Large intestine (tissue), 3 donors: ENCODE measurements at regions not wholly inside any gene's neighbourhood (a gene's known extent, or its start where the extent isn't known, plus 50 kb on each side); places are given as distances from the start of the nearest gene placed in this dataset.

Source experiments
- DNase-seq, 2 donors: peaks; one replicate each; pipeline versions ENCODE4 v3.0.0 to v3.0.0-alpha.2; 2013
- H3K27ac ChIP-seq: one replicate; pipeline ENCODE4 v1.5.1; 2013; ENCODE audit warnings: low read length
- H3K27me3 ChIP-seq: 2 replicates; pipeline ENCODE4 v1.6.1; 2013; ENCODE audit warnings: low read length; ENCODE audit not compliant: control insufficient read depth, insufficient read depth
- H3K36me3 ChIP-seq: 2 replicates; pipeline ENCODE4 v1.6.1; 2013; ENCODE audit warnings: low read length; ENCODE audit not compliant: control insufficient read depth, insufficient read depth
- H3K4me1 ChIP-seq: one replicate; pipeline ENCODE4 v1.6.1; 2013; ENCODE audit warnings: low read length; ENCODE audit not compliant: control insufficient read depth, insufficient read depth
- H3K4me3 ChIP-seq: one replicate; pipeline ENCODE4 v1.5.1; 2013; ENCODE audit warnings: low read length
- H3K9me3 ChIP-seq: one replicate; pipeline ENCODE4 v1.6.1; 2013; ENCODE audit warnings: mild to moderate bottlenecking, low read depth, low read length, moderate library complexity; ENCODE audit not compliant: control insufficient read depth
- WGBS: methylation state at CpG from one replicate; pipeline ENCODE4 v1.1.5; 2013; ENCODE audit warnings: low lambda C conversion rate; ENCODE audit not compliant: insufficient coverage; 5-methylcytosine and 5-hydroxymethylcytosine counted together

- H3K36me3 ChIP-seq: no peaks in the 10 kb centered on the region
- 86% methylated on average over 2 of the region's 11 CpGs for WGBS
- H3K4me1 ChIP-seq: no peaks in the 10 kb centered on the region
- no peak for DNase-seq
- peaks cover 3% of the 10 kb centered on the region for H3K9me3 ChIP-seq
- H3K27me3 ChIP-seq: no peaks in the 10 kb centered on the region
- H3K27ac ChIP-seq: no peak overlapping the region
- H3K4me3 ChIP-seq: no peak overlapping the region
These were observed 61.2 kb upstream of the CASZ1 start for GRCh38 chr1:10857687-10858086.

GRCh38 chr1:10860218-10860617 is 63.8 kb upstream of the CASZ1 start:
- Histone ChIP-seq H3K27me3 (peaks cover 17% of the 10 kb centered on the region), H3K4me3 (no peak overlapping the region), H3K9me3 (no peaks in the 10 kb centered on the region), H3K4me1 (peaks cover 7% of the 10 kb centered on the region), H3K36me3 (no peaks in the 10 kb centered on the region), H3K27ac (no peak overlapping the region)
- WGBS: no CpG with 5 or more reads among the region's 13 CpGs
- no peak for DNase-seq

- no peak overlapping the region for H3K27ac ChIP-seq
- no peak overlapping the region for H3K4me3 ChIP-seq
- peaks cover 7% of the 10 kb centered on the region for H3K4me1 ChIP-seq
- no peak for DNase-seq
- no CpG with 5 or more reads among the region's 11 CpGs for WGBS
- H3K9me3 ChIP-seq: no peaks in the 10 kb centered on the region
- H3K36me3 ChIP-seq: no peaks in the 10 kb centered on the region
- peaks cover 21% of the 10 kb centered on the region for H3K27me3 ChIP-seq
These were observed 64.2 kb upstream of the CASZ1 start for GRCh38 chr1:10860682-10861081.

GRCh38 chr1:10861822-10862221 is 65.4 kb upstream of the CASZ1 start:
- no peak overlapping the region for H3K27ac ChIP-seq
- no peaks in the 10 kb centered on the region for H3K36me3 ChIP-seq
- no CpG with 5 or more reads among the region's 5 CpGs for WGBS
- peaks cover 7% of the 10 kb centered on the region for H3K4me1 ChIP-seq
- H3K27me3 ChIP-seq: peaks cover 27% of the 10 kb centered on the region
- no peak for DNase-seq
- no peaks in the 10 kb centered on the region for H3K9me3 ChIP-seq
- no peak overlapping the region for H3K4me3 ChIP-seq

GRCh38 chr1:10862743-10863335 is 66.4 kb upstream of the CASZ1 start:
- DNase-seq: no peak
- peaks cover 27% of the 10 kb centered on the region for H3K27me3 ChIP-seq
- no peak overlapping the region for H3K27ac ChIP-seq
- WGBS: no CpG with 5 or more reads among the region's 18 CpGs
- peaks cover 13% of the 10 kb centered on the region for H3K4me1 ChIP-seq
- no peak overlapping the region for H3K4me3 ChIP-seq
- H3K36me3 ChIP-seq: no peaks in the 10 kb centered on the region
- no peaks in the 10 kb centered on the region for H3K9me3 ChIP-seq

GRCh38 chr1:10863886-10864285 is 67.4 kb upstream of the CASZ1 start:
- peak in 1 of 2 donors; percentile 20 for DNase-seq
- 0% methylated on average over 5 of the region's 12 CpGs for WGBS
- no peak overlapping the region for H3K4me3 ChIP-seq
- no peak overlapping the region for H3K27ac ChIP-seq
- no peaks in the 10 kb centered on the region for H3K36me3 ChIP-seq
- no peaks in the 10 kb centered on the region for H3K9me3 ChIP-seq
- H3K4me1 ChIP-seq: peaks cover 13% of the 10 kb centered on the region
- peaks cover 27% of the 10 kb centered on the region for H3K27me3 ChIP-seq

GRCh38 chr1:10864776-10865175 is 68.3 kb upstream of the CASZ1 start:
- 84% methylated on average over 5 of the region's 9 CpGs for WGBS
- H3K9me3 ChIP-seq: no peaks in the 10 kb centered on the region
- H3K27me3 ChIP-seq: peaks cover 27% of the 10 kb centered on the region
- no peak overlapping the region for H3K27ac ChIP-seq
- H3K4me3 ChIP-seq: no peak overlapping the region
- DNase-seq: no peak
- H3K36me3 ChIP-seq: no peaks in the 10 kb centered on the region
- H3K4me1 ChIP-seq: peaks cover 13% of the 10 kb centered on the region

GRCh38 chr1:10865518-10866320 is 69.3 kb upstream of the CASZ1 start:
- WGBS: 78% methylated on average over 1 of the region's 19 CpGs
- DNase-seq: no peak
- H3K36me3 ChIP-seq: no peaks in the 10 kb centered on the region
- no peak overlapping the region for H3K27ac ChIP-seq
- H3K9me3 ChIP-seq: no peaks in the 10 kb centered on the region
- peaks cover 13% of the 10 kb centered on the region for H3K4me1 ChIP-seq
- peaks cover 27% of the 10 kb centered on the region for H3K27me3 ChIP-seq
- H3K4me3 ChIP-seq: no peak overlapping the region

- no CpG with 5 or more reads among the region's 31 CpGs for WGBS
- H3K27ac ChIP-seq: no peak overlapping the region
These were observed 70.1 kb upstream of the CASZ1 start for GRCh38 chr1:10866321-10867093.

GRCh38 chr1:10867138-10867721 is 70.8 kb upstream of the CASZ1 start:
- no peaks in the 10 kb centered on the region for H3K9me3 ChIP-seq
- H3K4me3 ChIP-seq: no peak overlapping the region
- H3K27ac ChIP-seq: no peak overlapping the region
- WGBS: 20% methylated on average over 1 of the region's 54 CpGs
- H3K27me3 ChIP-seq: peaks cover 27% of the 10 kb centered on the region
- H3K36me3 ChIP-seq: no peaks in the 10 kb centered on the region
- peaks cover 13% of the 10 kb centered on the region for H3K4me1 ChIP-seq
- DNase-seq: peak; percentile 35 to 51

More at GRCh38 chr1:10866321-10867093, 70.1 kb upstream of the CASZ1 start:
- peak overlapping the region; percentile 23 for H3K4me3 ChIP-seq
- no peaks in the 10 kb centered on the region for H3K36me3 ChIP-seq
- peak in 1 of 2 donors; percentile 22 for DNase-seq
- H3K9me3 ChIP-seq: no peaks in the 10 kb centered on the region
- H3K4me1 ChIP-seq: peaks cover 13% of the 10 kb centered on the region
- H3K27me3 ChIP-seq: peaks cover 27% of the 10 kb centered on the region
